Mucosa of rectum (tissue), 2 donors: ENCODE measurements at regions not wholly inside any gene's neighbourhood (a gene's known extent, or its start where the extent isn't known, plus 50 kb on each side); places are given as distances from the start of the nearest gene placed in this dataset.

Experiments
- H3K27ac ChIP-seq, 2 donors: one replicate each; pipeline ENCODE4 v1.7.0; 2013; ENCODE audit warnings: inconsistent platforms in 2 of 2, low read depth in 2 of 2, low read length in 2 of 2
- H3K27me3 ChIP-seq, 2 donors: one replicate each; pipeline ENCODE4 v1.7.0; 2013; ENCODE audit warnings: low read length in 2 of 2; ENCODE audit not compliant: control insufficient read depth in 2 of 2, insufficient read depth in 2 of 2
- H3K36me3 ChIP-seq, 2 donors: one replicate each; pipeline ENCODE4 v1.7.0; 2013; ENCODE audit warnings: low read length in 2 of 2; ENCODE audit not compliant: control insufficient read depth in 2 of 2, insufficient read depth in 2 of 2
- H3K4me1 ChIP-seq, 2 donors: one replicate each; pipeline ENCODE4 v1.7.0; 2013; ENCODE audit warnings: low read length in 2 of 2, mild to moderate bottlenecking in 1 of 2; ENCODE audit not compliant: control insufficient read depth in 2 of 2, insufficient read depth in 2 of 2
- H3K4me3 ChIP-seq, 2 donors: one replicate each; pipeline ENCODE4 v1.7.0; 2013; ENCODE audit warnings: low read length in 2 of 2
- H3K9ac ChIP-seq, 2 donors: one replicate each; pipeline ENCODE4 v1.7.0; 2013; ENCODE audit warnings: low read length in 2 of 2, low read depth in 1 of 2, mild to moderate bottlenecking in 1 of 2
- H3K9me3 ChIP-seq, 2 donors: one replicate each; pipeline ENCODE4 v1.7.0; 2013; ENCODE audit warnings: low read length in 2 of 2; ENCODE audit not compliant: control insufficient read depth in 2 of 2
- donor health status: healthy.
- donor health status: Normal muscosa, but diverticular disease.

- Histone ChIP-seq H3K4me3 (no peak overlapping the region), H3K4me1 (no peaks in the 10 kb centered on the region), H3K27me3 (no peaks in the 10 kb centered on the region), H3K36me3 (no peaks in the 10 kb centered on the region), H3K9me3 (no peaks in the 10 kb centered on the region), H3K27ac (no peak overlapping the region), H3K9ac (no peak overlapping the region)
Observed at GRCh38 chr2:57842531-57842930, 204.1 kb upstream of the VRK2 start.

- H3K9me3 ChIP-seq = no peaks in the 10 kb centered on the region
- no peak overlapping the region for H3K4me3 ChIP-seq
- no peak overlapping the region for H3K9ac ChIP-seq
- no peaks in the 10 kb centered on the region for H3K27me3 ChIP-seq
- no peaks in the 10 kb centered on the region for H3K36me3 ChIP-seq
- H3K27ac ChIP-seq = no peak overlapping the region
- no peaks in the 10 kb centered on the region for H3K4me1 ChIP-seq
Observed at GRCh38 chr2:57843158-57843557, 203.4 kb upstream of the VRK2 start.

- H3K4me3 ChIP-seq = no peak overlapping the region
- no peak overlapping the region for H3K9ac ChIP-seq
- no peaks in the 10 kb centered on the region for H3K27me3 ChIP-seq
- no peaks in the 10 kb centered on the region for H3K4me1 ChIP-seq
- H3K9me3 ChIP-seq = no peaks in the 10 kb centered on the region
- H3K27ac ChIP-seq = no peak overlapping the region
- H3K36me3 ChIP-seq = no peaks in the 10 kb centered on the region
Observed at GRCh38 chr2:57848723-57849122, 197.9 kb upstream of the VRK2 start.

GRCh38 chr2:57849843-57850242, 196.8 kb upstream of the VRK2 start:
- Histone ChIP-seq H3K4me3 (no peak overlapping the region), H3K36me3 (no peaks in the 10 kb centered on the region), H3K4me1 (no peaks in the 10 kb centered on the region), H3K9me3 (no peaks in the 10 kb centered on the region), H3K9ac (no peak overlapping the region), H3K27me3 (no peaks in the 10 kb centered on the region), H3K27ac (no peak overlapping the region)

DNA sequence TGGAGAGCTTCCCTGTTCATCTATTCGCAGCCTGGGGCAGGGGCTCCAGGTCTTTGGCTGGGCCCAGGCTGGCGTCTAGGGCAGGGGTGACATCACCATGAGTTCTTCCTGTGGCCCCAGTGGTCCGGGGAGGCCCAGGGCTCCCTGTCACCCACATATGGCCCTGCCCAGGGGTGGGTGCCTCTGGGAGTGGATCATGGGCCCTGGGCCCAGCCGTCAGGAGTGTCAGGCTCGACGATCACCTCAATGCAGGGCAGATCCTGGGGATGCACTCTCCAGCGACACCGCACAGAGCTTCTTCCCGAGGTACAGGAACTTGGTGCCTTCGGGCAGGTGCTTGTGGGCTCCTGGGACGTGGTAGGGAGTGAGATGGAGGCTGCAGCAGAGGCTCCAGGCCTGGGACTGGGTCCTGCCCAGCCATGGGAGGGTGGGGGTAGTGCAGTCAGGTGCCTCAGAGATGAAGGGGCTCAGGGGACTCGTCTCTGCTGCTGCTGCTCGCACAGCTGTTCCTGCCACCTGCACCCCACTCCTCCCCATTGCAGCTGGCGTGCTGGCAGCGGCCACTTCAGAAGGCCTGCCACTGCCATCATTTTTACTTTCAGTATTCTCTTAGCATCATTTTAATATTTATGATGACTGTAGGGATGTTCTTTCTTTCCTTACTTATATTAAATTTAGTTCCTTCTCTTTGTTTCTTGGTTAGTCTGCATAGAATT, 196.0 kb upstream of the VRK2 start:
- Histone ChIP-seq H3K9ac (no peak overlapping the region), H3K27ac (no peak overlapping the region), H3K4me1 (no peaks in the 10 kb centered on the region), H3K27me3 (no peaks in the 10 kb centered on the region), H3K4me3 (no peak overlapping the region), H3K36me3 (no peaks in the 10 kb centered on the region), H3K9me3 (no peaks in the 10 kb centered on the region)

DNA sequence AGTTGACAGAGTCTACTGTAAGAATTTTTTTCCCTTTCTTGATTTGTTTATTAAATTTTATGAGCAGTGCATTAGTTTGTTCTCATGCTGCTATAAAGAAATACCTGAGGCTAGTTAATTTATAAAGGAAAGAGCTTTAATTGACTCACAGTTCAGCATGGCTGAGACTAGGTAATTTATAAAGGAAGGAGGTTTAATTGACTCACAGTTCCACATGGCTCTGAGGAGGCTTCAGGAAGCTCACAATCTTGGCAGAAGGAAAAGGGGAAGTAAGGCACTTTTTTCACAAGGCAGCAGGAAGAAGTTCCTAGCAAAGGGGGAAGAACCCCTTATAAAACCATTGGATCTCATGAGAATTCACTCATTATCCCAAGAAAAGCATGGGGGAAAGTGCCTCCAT, 191.4 kb upstream of the VRK2 start:
- Histone ChIP-seq H3K27ac (no peak overlapping the region), H3K4me3 (no peak overlapping the region), H3K36me3 (no peaks in the 10 kb centered on the region), H3K9ac (no peak overlapping the region), H3K4me1 (no peaks in the 10 kb centered on the region), H3K9me3 (no peaks in the 10 kb centered on the region), H3K27me3 (no peaks in the 10 kb centered on the region)

- Histone ChIP-seq H3K27me3 (no peaks in the 10 kb centered on the region), H3K4me1 (no peaks in the 10 kb centered on the region), H3K27ac (no peak overlapping the region), H3K4me3 (no peak overlapping the region), H3K36me3 (no peaks in the 10 kb centered on the region), H3K9ac (no peak overlapping the region), H3K9me3 (no peaks in the 10 kb centered on the region)
Observed at GRCh38 chr2:57859755-57860154, 186.9 kb upstream of the VRK2 start.

DNA sequence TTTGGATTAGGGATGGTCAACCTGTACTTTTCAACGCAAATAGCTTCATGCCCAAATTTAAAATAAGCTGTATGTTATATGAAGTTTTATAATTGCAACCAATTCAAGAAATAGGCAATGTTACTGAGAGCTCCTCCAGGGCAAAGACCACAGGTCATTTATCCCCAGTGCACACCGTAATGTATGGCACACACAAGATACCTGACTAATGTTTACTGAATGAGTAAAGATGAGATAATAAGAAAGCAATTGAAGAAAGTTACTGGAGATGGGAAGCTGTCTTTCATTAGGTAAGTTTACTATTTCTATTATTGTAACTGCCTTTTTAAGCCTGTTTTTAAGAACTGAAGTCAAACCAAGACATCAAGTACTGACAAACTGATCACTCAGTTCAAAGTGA, 184.5 kb upstream of the VRK2 start:
- Histone ChIP-seq H3K36me3 (no peaks in the 10 kb centered on the region), H3K4me3 (no peak overlapping the region), H3K4me1 (no peaks in the 10 kb centered on the region), H3K9ac (no peak overlapping the region), H3K27ac (no peak overlapping the region), H3K27me3 (no peaks in the 10 kb centered on the region), H3K9me3 (no peaks in the 10 kb centered on the region)

DNA sequence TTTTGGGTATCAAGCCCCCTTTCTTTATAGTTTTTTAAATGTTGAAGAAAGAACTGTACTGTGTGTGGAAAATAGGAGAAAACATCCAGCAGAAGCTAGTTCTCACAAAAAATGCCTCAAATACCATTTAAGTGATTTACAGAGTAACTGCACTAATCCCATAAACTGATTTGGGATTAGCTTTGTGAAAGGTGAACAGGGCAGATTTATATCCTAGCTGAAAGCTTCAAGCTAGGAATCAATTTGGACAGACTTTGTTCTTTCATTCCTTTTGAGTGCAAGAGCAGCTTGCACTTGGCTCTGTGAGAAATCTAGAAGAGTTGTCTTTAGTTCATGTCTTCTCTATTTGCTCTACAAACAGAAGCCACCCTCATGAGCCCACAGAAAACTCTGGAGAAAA, 183.9 kb upstream of the VRK2 start:
- no peaks in the 10 kb centered on the region for H3K27me3 ChIP-seq
- H3K4me3 ChIP-seq = no peak overlapping the region
- no peaks in the 10 kb centered on the region for H3K36me3 ChIP-seq
- no peaks in the 10 kb centered on the region for H3K9me3 ChIP-seq
- no peak overlapping the region for H3K9ac ChIP-seq
- no peak overlapping the region for H3K27ac ChIP-seq
- no peaks in the 10 kb centered on the region for H3K4me1 ChIP-seq

GRCh38 chr2:57864926-57865325, 181.7 kb upstream of the VRK2 start:
- Histone ChIP-seq H3K4me1 (no peaks in the 10 kb centered on the region), H3K36me3 (no peaks in the 10 kb centered on the region), H3K27me3 (no peaks in the 10 kb centered on the region), H3K27ac (no peak overlapping the region), H3K9ac (no peak overlapping the region), H3K9me3 (no peaks in the 10 kb centered on the region), H3K4me3 (no peak overlapping the region)

- H3K9me3 ChIP-seq = no peaks in the 10 kb centered on the region
- no peak overlapping the region for H3K9ac ChIP-seq
- no peak overlapping the region for H3K27ac ChIP-seq
- H3K4me3 ChIP-seq = no peak overlapping the region
- no peaks in the 10 kb centered on the region for H3K27me3 ChIP-seq
- no peaks in the 10 kb centered on the region for H3K4me1 ChIP-seq
- H3K36me3 ChIP-seq = no peaks in the 10 kb centered on the region
Observed at GRCh38 chr2:57867730-57868129, 178.9 kb upstream of the VRK2 start.
